Gastrocnemius medialis (tissue), 4 donors: ENCODE measurements at regions not wholly inside any gene's neighbourhood (a gene's known extent, or its start where the extent isn't known, plus 50 kb on each side); places are given as distances from the start of the nearest gene placed in this dataset.

Experiments used
- POLR2A ChIP-seq, 2 donors: fragments of 450-650 bp; IDR thresholded peaks; one replicate each; pipeline ENCODE4 v1.6.1; 2017; ENCODE audit warnings: antibody characterized with exemption in 2 of 2, mild to moderate bottlenecking in 2 of 2, moderate library complexity in 2 of 2
- TF ChIP-seq, protein P1 (sequence below), 5 experiments: fragments of 450-650 bp in 3 of 5; fragments of 200-600 bp in 2 of 5; sonication (generic) in 2 of 5; IDR thresholded peaks in 4 of 5; conservative IDR thresholded peaks in 1 of 5; 1 replicate in 4 of 5; 2 replicates in 1 of 5; pipeline ENCODE4 v1.5.1; 2016 to 2019; ENCODE audit warnings: antibody characterized with exemption in 5 of 5, mild to moderate bottlenecking in 3 of 5, moderate library complexity in 3 of 5

DNA sequence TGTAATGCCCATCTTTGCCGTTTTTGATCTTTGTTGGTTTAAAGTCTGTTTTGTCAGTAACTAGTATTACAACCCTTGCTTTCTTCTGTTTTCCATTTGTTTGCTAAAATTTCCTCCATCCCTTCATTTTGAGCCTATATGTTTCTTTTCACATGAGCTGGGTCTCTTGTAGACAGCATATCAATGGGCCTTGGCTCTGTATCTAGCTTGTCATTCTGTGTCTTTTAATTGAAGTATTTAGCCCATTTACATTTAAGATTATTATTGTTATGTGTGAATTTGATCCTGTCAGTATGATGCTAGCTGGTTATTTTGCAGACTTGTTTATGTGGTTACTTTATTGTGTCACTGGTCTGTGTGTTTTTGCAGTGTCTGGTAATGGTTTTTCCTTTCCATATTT is 913.2 kb downstream of the TRHDE start:
- TF ChIP-seq, protein P1, sequence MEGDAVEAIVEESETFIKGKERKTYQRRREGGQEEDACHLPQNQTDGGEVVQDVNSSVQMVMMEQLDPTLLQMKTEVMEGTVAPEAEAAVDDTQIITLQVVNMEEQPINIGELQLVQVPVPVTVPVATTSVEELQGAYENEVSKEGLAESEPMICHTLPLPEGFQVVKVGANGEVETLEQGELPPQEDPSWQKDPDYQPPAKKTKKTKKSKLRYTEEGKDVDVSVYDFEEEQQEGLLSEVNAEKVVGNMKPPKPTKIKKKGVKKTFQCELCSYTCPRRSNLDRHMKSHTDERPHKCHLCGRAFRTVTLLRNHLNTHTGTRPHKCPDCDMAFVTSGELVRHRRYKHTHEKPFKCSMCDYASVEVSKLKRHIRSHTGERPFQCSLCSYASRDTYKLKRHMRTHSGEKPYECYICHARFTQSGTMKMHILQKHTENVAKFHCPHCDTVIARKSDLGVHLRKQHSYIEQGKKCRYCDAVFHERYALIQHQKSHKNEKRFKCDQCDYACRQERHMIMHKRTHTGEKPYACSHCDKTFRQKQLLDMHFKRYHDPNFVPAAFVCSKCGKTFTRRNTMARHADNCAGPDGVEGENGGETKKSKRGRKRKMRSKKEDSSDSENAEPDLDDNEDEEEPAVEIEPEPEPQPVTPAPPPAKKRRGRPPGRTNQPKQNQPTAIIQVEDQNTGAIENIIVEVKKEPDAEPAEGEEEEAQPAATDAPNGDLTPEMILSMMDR (IDR thresholded peaks at IDR 0.05 in 4 of 5, conservative IDR thresholded peaks at IDR 0.05 in 1 of 5): no peak
- TF ChIP-seq POLR2A (IDR thresholded peaks at IDR 0.05): no peak
